HCT116 (cell line): ENCODE measurements at regions not wholly inside any gene's neighbourhood (a gene's known extent, or its start where the extent isn't known, plus 50 kb on each side); places are given as distances from the start of the nearest gene placed in this dataset.

Experiments used
- ATAC-seq: fragments of 200-7000 bp; cut with Tn5 transposase; 2 replicates; pipeline ENCODE4 v1.9.1; 2020; ENCODE audit warnings: mild to moderate bottlenecking, moderate library complexity
- BruUV-seq: library from RNA; stranded (reverse); fragments of 400-500 nt; replicated peaks from 2 replicates; lab custom pipeline; 2021; lab: Mats Ljungman, UMichigan
- CTCF ChIA-PET: fragments of 300-600 bp; sonication (Branson Sonifier 250); formaldehyde crosslinking; loops from one replicate; lab custom pipeline; 2021; ENCODE audit warnings: antibody characterized with exemption; lab: Charles Lee
- POLR2A ChIA-PET: fragments of 300-600, 350-600 bp; sonication (Branson Sonifier 250); formaldehyde crosslinking; loops from one replicate; lab custom pipeline; 2021; ENCODE audit warnings: antibody characterized with exemption; lab: Charles Lee
- RAD21 ChIA-PET, 2 experiments: fragments of 300-600 bp; sonication (Branson Sonifier 250); formaldehyde crosslinking; loops; one replicate each; lab custom pipeline; 2023; ENCODE audit warnings: low total read pairs in 2 of 2; ENCODE audit not compliant: uncharacterized antibody in 2 of 2, unreplicated experiment in 2 of 2, low non-redundant PET in 1 of 2; lab: Charles Lee
- DNase-seq: peaks from one replicate; pipeline ENCODE4 v3.0.0-alpha.2; 2010; ENCODE audit warnings: low read depth, low spot score
- H2AFZ ChIP-seq: fragments of 200-600 bp; shearing (Covaris generic), sonication (generic); 2 replicates; pipeline ENCODE4 v1.6.1; 2017; ENCODE audit warnings: low read depth, mixed run types, mixed read lengths, antibody characterized with exemption, low read length; ENCODE audit not compliant: poor library complexity, severe bottlenecking
- H3K27ac ChIP-seq: 2 replicates; pipeline ENCODE4 v1.5.1; 2012; ENCODE audit warnings: low read depth, low read length
- H3K27me3 ChIP-seq: fragments of 200-600 bp; sonication (generic); 2 replicates; pipeline ENCODE4 v1.6.1; 2016; ENCODE audit warnings: mixed run types, low read length, mixed read lengths; ENCODE audit not compliant: insufficient read depth
- H3K36me3 ChIP-seq, 2 experiments: fragments of 200-500 bp in 1 of 2; fragments of 200-600 bp in 1 of 2; sonication (Bioruptor generic) in 1 of 2; sonication (generic) in 1 of 2; 2 replicates each; pipeline versions ENCODE4 v1.5.1 to v1.6.1; 2014 to 2016; ENCODE audit warnings: low read length in 2 of 2, inconsistent platforms in 1 of 2, mixed read lengths in 1 of 2, mixed run types in 1 of 2; ENCODE audit not compliant: insufficient read depth in 2 of 2, control insufficient read depth in 1 of 2
- H3K4me1 ChIP-seq, 2 experiments: fragments of 200-600 bp in 1 of 2; sonication (generic) in 1 of 2; 2 replicates each; pipeline versions ENCODE4 v1.5.1 to v1.6.1; 2012 to 2017; ENCODE audit warnings: low read length in 2 of 2, inconsistent platforms in 1 of 2, mild to moderate bottlenecking in 1 of 2, mixed read lengths in 1 of 2, mixed run types in 1 of 2, moderate library complexity in 1 of 2; ENCODE audit not compliant: insufficient read depth in 2 of 2, control insufficient read depth in 1 of 2
- H3K4me2 ChIP-seq: fragments of 200-600 bp; sonication (generic); 2 replicates; pipeline ENCODE4 v1.6.1; 2017; ENCODE audit warnings: mixed run types, low read length, mixed read lengths
- H3K4me3 ChIP-seq, 2 experiments: fragments of 200-600 bp in 1 of 2; sonication (generic) in 1 of 2; replicated peaks in 1 of 2; 2 replicates each; pipeline ENCODE4 v1.5.1; 2011 to 2016; ENCODE audit warnings: low read length in 2 of 2, control low read depth in 1 of 2, low read depth in 1 of 2, mild to moderate bottlenecking in 1 of 2, mixed read lengths in 1 of 2, mixed run types in 1 of 2
- H3K79me2 ChIP-seq: fragments of 200-600 bp; sonication (generic); 2 replicates; pipeline ENCODE4 v1.6.1; 2017; ENCODE audit warnings: mild to moderate bottlenecking, mixed run types, low read length, moderate library complexity, mixed read lengths; ENCODE audit not compliant: insufficient read depth
- H3K9ac ChIP-seq: fragments of 200-600 bp; sonication (generic); 2 replicates; pipeline ENCODE4 v1.6.1; 2016; ENCODE audit warnings: low read length, mixed read lengths
- H3K9me2 ChIP-seq: fragments of 200-600 bp; sonication (generic), shearing (Covaris generic); 2 replicates; pipeline ENCODE4 v1.6.1; 2017; ENCODE audit warnings: mixed run types, mild to moderate bottlenecking, moderate library complexity; ENCODE audit not compliant: insufficient read depth
- H3K9me3 ChIP-seq, 2 experiments: fragments of 200-500 bp in 1 of 2; fragments of 200-600 bp in 1 of 2; sonication (Bioruptor generic) in 1 of 2; sonication (generic) in 1 of 2; 2 replicates each; pipeline ENCODE4 v1.6.1; 2014 to 2017; ENCODE audit warnings: low read length in 2 of 2, mixed read lengths in 2 of 2, inconsistent platforms in 1 of 2, low read depth in 1 of 2, mild to moderate bottlenecking in 1 of 2, mixed run types in 1 of 2, moderate library complexity in 1 of 2; ENCODE audit not compliant: control insufficient read depth in 1 of 2, insufficient read depth in 1 of 2
- H4K20me1 ChIP-seq: fragments of 200-600 bp; sonication (generic), shearing (Covaris generic); 2 replicates; pipeline ENCODE4 v1.6.1; 2017; ENCODE audit warnings: mixed run types, mild to moderate bottlenecking, moderate library complexity; ENCODE audit not compliant: insufficient read depth
- ATF3 ChIP-seq: IDR thresholded peaks from 2 replicates; pipeline ENCODE4 v1.6.1; 2012
- CBX3 ChIP-seq: IDR thresholded peaks from 2 replicates; pipeline ENCODE4 v1.6.1; 2012; ENCODE audit warnings: low read depth
- CEBPB ChIP-seq: IDR thresholded peaks from 2 replicates; pipeline ENCODE4 v1.6.1; 2012; ENCODE audit warnings: low read depth
- CTCF ChIP-seq, 3 experiments: fragments of 200-600 bp in 1 of 3; sonication (generic) in 1 of 3; IDR thresholded peaks in 2 of 3; conservative IDR thresholded peaks in 1 of 3; 2 replicates each; pipeline ENCODE4 v1.5.1; 2012 to 2017; ENCODE audit warnings: low read depth in 2 of 3, low read length in 2 of 3, antibody characterized with exemption in 1 of 3, borderline replicate concordance in 1 of 3, control low read depth in 1 of 3, mild to moderate bottlenecking in 1 of 3, mixed read lengths in 1 of 3, mixed run types in 1 of 3, moderate library complexity in 1 of 3; ENCODE audit not compliant: insufficient read depth in 1 of 3
- EZH2 ChIP-seq: fragments of 200-600 bp; sonication (generic); IDR thresholded peaks from 2 replicates; pipeline ENCODE4 v1.6.1; 2017; ENCODE audit warnings: antibody characterized with exemption, mixed run types
- EZH2phosphoT487 ChIP-seq: fragments of 200-600 bp; IDR thresholded peaks from 2 replicates; pipeline ENCODE4 v1.6.1; 2018; ENCODE audit warnings: antibody characterized with exemption, borderline replicate concordance
- FOSL1 ChIP-seq: IDR thresholded peaks from 2 replicates; pipeline ENCODE4 v1.6.1; 2012; ENCODE audit warnings: low read depth
- JUND ChIP-seq: IDR thresholded peaks from 2 replicates; pipeline ENCODE4 v1.6.1; 2012
- POLR2A ChIP-seq: IDR thresholded peaks from 2 replicates; pipeline ENCODE4 v1.7.0; 2011; ENCODE audit warnings: borderline replicate concordance; ENCODE audit not compliant: insufficient read depth, insufficient read length; ENCODE audit errors: extremely low read depth
- POLR2AphosphoS5 ChIP-seq: IDR thresholded peaks from 2 replicates; pipeline ENCODE4 v1.6.1; 2011; ENCODE audit warnings: mild to moderate bottlenecking, low read depth, low read length, moderate library complexity
- RAD21 ChIP-seq: IDR thresholded peaks from 2 replicates; pipeline ENCODE4 v1.6.1; 2012; ENCODE audit warnings: low read depth, mild to moderate bottlenecking
- SIN3A ChIP-seq: IDR thresholded peaks from 2 replicates; pipeline ENCODE4 v1.6.1; 2012; ENCODE audit warnings: low read depth
- SP1 ChIP-seq: IDR thresholded peaks from 2 replicates; pipeline ENCODE4 v1.6.1; 2012; ENCODE audit warnings: low read depth
- SRF ChIP-seq: IDR thresholded peaks from 2 replicates; pipeline ENCODE4 v1.6.1; 2012; ENCODE audit warnings: low read depth
- ZFX ChIP-seq: fragments of 450-650 bp; IDR thresholded peaks from 2 replicates; pipeline ENCODE4 v1.6.1; 2017
- ZNF274 ChIP-seq: fragments of 200-500 bp; sonication (Bioruptor generic); IDR thresholded peaks from 2 replicates; pipeline ENCODE4 v1.6.1; 2014; ENCODE audit warnings: mild to moderate bottlenecking, low read depth, low read length, inconsistent platforms
- intact Hi-C: fragments of 100-400 bp; cut with micrococcal nuclease; formaldehyde crosslinking; loops from 2 replicates; pipeline ENCODE4 v1.10.0; 2022

DNA sequence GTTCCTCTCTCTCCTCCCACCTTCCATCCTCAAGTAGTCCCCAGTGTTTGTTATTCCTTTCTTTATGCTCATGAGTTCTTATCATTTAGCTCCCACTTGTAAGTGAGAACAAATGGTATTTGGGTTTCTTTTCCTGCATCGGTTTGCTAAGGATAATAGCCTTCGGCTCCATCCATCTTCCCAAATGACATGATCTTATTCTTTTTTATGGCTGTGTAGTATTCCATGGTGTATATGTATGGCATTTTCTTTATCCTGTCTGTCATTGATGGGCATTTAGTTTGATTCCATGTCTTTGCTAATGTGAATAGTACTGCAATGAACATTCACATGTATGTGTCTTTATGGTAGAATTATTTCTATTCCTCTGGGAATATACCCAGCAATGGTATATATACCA, 62.4 kb upstream of the CFAP161 start:
- Histone ChIP-seq H2AFZ (no peak overlapping the region), H3K9me3 (no peaks in the 10 kb centered on the region), H3K79me2 (no peaks in the 10 kb centered on the region)
- TF ChIP-seq JUND = no peak
- TF ChIP-seq SRF = no peak
- TF ChIP-seq ZFX = no peak
- no peak for TF ChIP-seq POLR2A
- TF ChIP-seq SP1 = no peak
- no peak for TF ChIP-seq ATF3
- no peak for TF ChIP-seq RAD21
- TF ChIP-seq EZH2 = no peak
- no peak for TF ChIP-seq EZH2phosphoT487
- TF ChIP-seq ZNF274 = no peak
- TF ChIP-seq CTCF (IDR thresholded peaks at IDR 0.05 in 2 of 3, conservative IDR thresholded peaks at IDR 0.05 in 1 of 3; ENCODE audit: borderline replicate concordance in 1 of 3, insufficient read depth in 1 of 3, low read depth in 2 of 3, low read length in 2 of 3) = no peak
- no peak for TF ChIP-seq FOSL1
- TF ChIP-seq POLR2AphosphoS5 = no peak
- no peak for TF ChIP-seq SIN3A
- no peak for TF ChIP-seq CBX3
- TF ChIP-seq CEBPB = no peak
- TF ChIP-seq, all 23 proteins: peak for 0
- H3K27me3 ChIP-seq = no peaks in the 10 kb centered on the region
- intact Hi-C loops = no loop called here
- no peaks in the 10 kb centered on the region for H3K9me2 ChIP-seq
- H3K4me2 ChIP-seq = no peak overlapping the region
- no peaks in the 10 kb centered on the region for H3K4me1 ChIP-seq
- H3K27ac ChIP-seq = no peak overlapping the region
- H3K9ac ChIP-seq = no peak overlapping the region
- no peak overlapping the region for H3K4me3 ChIP-seq
- ChIA-PET CTCF (no interaction called here), RAD21 (no interaction called here), POLR2A (no interaction called here)
- no peaks in the 10 kb centered on the region for H3K36me3 ChIP-seq
- BruUV-seq = no TSS peak
- ATAC-seq (no peak), DNase-seq (no peak)
- no peaks in the 10 kb centered on the region for H4K20me1 ChIP-seq
